ENCODE measurements at regions not wholly inside any gene's neighbourhood (a gene's known extent, or its start where the extent isn't known, plus 50 kb on each side); places are given as distances from the start of the nearest gene placed in this dataset.

DNA sequence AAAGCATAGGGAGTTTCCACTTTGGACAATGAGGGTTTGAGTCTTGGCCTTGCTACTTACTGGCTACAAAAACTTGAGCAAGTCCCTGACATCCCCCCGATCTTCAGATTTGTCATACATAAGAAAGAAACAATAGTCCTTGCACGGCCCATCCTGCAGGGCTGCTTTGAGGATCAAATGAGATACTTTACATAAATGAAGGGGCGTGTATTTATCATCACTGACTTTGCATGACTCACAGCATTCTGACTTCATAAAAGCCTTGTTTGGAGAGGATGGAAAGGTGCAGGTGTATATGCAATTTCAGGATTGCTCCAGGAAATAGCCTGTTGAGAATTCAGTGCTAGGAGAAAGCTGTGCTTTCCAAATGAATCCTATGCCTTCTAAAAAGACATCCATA, 465.0 kb upstream of the MAF start:
- DNase-seq: no peak

DNA sequence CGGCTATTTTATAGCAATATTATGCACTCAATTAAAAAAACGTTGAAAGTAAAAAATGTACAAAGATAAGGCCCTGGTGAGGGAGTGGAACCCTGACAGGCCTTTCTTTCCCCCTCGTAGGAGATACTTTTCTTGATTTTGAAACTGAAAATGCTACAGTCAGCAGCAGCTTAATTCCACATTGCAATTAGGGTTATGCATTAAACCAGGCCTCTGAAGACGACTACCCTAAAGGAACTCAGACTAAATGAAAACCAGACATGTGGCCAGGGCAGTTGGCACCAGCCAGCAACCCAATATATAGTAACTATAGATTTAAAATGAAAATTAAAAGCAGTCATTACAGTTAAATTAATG, 463.2 kb upstream of the MAF start:
- no peak for DNase-seq

DNA sequence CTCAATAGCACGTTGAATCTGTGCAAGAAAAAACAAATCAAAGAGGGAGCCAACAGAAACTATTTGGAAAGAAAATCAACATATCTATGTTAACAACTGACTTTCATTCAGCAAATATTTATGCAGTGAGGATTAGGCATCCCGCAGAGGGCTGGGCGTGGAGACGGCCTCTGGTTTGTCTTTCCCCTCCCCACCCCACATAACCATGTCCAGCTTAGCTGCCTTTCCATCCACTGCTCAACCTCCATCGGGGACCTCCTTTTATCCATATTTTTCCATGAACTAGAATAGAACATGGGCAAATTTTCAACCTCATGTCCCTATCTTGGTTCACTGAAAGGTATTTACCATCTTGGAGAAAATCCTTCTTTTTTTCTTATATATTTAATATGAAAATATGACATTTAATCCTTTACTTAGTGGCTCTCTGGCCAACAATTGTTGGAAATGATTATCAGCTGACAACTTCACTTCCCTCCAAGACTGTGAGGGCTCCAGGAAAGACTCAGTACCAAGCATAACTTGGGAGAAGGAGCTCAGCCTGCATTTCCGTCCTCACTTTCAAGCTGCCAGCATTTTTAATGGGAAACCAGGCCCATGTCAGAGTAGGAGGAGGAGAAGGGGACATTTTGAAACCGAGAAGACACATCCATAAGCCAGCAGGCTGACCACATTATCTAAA, 462.6 kb upstream of the MAF start:
- DNase-seq: no peak

DNA sequence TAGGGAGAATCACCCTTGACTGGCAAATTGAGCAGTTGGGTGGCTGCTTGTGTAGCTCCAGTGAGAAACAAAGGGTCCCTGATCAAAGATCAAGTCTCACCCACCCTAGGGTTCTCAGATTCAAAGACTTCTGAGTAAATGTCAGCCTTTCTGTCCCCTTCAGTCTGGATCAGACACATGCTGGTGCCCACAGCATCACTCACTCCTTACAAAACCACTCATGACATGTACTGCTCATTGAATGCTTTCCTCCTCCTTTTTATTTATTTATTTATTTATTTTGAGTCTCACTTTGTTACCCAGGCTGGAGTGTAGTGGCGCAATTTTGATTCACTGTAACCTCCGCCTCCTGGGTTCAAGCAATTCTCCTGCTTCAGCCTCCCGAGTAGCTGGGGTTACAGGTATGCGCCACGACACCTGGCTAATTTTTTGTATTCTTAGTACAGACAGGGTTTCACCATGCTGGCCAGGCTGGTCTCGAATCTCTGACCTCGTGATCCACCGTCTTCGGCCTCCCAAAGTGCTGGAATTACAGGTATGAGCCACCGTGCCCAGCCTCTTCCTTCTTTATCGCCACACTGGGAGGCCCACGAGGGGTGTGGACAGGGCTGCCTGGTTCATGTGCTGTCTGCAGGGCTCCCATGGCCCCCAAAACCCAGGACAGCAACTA, 462.0 kb upstream of the MAF start:
- no peak for DNase-seq

DNA sequence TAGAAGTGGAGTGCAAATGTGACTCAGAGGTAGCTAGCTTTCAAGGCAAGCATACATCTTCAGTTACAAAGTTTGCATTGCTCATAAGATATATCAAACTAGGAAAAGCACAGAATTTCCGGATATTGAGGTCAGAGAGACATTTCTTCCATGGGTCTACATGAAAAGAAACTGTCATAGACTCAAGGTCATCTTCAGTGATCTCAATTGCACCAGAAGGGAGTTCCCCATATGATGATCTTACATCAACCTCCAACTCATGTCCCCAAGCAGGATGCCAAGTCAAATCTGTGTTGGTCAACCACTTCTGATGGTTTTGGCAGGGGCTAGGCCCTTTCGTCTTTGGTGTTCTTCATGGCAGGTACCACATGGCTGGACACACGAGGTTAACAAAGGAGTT, 459.9 kb upstream of the MAF start:
- no peak for DNase-seq

DNA sequence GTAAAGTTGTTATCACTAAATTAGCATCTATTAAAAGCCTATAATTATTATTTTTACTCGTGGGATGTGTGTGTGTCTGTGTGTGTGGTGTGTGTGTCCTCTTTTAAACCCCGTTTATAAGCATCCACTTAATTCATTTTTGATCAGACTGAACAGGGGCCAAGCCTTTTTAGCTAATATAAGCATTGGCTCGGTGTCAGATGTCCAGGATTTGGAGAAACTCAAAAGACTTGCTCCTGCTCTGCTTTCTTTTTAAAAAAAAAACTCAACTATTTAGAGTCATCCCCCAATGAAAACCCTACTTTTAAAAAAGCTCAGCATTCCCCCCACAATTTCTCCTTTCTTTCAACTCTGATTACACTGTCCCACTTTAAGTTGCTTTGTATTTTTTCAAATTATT, 459.3 kb upstream of the MAF start:
- no peak for DNase-seq

DNA sequence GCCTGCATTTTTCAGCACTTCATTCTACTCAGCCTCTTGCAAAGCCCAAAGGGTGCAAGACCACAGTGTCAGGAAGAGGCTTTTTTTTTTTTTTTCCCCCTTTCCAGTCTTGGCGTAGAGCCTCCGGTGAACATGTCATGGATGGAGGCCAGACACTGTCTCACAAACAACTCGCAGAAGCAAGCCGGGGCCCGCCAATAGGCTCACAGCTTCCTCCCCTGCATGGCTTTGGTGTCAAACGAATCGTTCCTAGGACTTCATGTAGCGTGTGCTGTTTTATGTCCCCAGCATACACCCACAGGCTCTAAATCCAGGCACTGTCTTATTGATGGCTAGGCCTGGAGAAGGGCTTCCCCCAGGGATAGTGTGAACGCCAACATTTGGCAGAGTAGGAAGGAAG, 457.7 kb upstream of the MAF start:
- no peak for DNase-seq

DNA sequence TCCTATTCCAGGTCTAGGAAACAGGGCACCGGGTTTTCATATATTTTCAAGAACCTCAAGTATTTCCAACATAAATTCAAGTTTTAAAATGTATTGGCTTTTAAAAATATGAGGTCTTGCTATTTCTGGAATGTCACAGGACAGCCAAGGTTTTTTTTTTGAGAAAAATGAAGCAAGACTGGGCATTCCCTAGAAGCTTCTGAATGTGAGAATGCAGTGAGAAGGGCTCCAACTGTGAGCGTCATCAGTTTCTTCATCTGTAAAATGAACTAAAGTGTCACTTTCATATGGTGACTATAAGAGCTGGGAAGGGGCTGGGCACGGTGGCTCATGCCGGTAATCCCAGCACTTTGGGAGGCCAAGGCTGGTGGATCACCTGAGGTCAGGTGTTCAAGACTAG, 455.8 kb upstream of the MAF start:
- DNase-seq: no peak

DNA sequence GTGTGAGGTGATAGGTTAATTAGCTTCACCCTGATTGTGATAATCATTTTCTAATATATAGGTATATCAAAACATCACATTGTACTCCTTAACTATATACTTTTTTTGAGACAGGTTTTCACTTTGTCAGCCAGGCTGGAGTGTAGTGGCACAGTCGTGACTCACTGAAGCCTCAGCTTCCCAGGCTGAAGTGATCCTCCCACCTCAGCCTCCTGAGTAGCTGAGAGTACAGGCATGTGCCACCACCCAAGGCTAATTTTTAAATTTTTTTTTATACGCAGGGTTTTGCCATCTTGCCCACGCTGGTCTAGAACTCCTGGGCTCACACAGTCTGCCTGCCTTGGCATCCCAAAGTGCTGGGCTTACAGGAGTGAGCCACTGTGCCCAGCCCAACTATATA, 455.3 kb upstream of the MAF start:
- DNase-seq: no peak

DNA sequence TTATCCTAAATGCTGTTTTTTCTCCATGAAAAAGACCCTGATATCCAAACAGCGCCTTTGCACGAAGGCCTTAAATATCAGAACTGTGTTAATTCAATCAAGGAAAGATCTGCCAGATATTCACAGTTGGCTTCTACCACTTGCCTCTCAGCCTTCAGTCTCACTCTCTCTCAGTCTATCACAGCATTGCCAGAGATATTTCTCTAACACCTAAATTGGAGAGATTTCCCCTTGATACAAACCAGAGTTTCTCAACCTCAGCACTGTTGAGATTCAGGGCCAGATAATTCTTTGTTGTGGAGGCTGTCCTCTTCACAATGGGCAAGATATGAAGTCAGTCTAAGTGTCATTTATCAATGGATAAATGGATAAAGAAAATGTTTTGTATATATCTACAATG, 454.1 kb upstream of the MAF start:
- DNase-seq: no peak

DNA sequence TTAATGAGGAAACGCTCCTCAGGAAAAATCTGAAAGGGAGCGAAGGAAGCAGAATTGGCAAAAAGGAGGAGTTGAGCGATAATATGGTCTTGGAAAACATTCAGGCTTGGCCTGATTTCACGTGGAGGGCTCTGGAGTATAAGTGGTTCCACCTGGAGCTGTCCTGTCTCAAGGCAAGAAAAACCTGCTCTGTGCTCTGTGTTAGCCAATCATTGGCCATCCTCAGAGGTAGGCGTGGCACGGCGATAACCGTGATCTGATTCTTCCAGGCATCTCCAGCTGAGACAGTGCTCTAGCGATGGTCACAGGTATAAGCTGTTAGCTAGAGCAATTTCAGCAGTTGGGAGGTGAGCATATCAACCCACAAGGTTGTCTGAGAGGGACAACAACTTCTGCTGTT, 450.5 kb upstream of the MAF start:
- no peak for DNase-seq

DNA sequence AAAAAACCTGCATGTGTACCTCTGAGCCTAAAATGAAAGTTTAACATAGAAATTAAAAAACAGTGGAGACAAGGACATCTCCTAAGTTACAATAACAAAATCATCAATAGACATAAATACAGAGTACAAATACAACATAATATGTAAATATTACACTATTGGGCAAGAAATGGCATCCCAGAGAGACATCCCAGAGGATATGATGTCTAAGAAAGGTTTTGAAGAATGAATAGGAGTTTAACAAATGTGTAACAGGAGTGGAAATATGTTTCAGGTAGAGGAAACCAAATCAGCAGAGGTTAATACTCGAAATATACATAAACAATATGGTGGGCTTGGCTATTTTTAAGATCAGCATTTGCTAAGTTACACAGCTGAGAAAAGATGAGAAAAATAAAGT, 447.7 kb upstream of the MAF start:
- DNase-seq: no peak

DNA sequence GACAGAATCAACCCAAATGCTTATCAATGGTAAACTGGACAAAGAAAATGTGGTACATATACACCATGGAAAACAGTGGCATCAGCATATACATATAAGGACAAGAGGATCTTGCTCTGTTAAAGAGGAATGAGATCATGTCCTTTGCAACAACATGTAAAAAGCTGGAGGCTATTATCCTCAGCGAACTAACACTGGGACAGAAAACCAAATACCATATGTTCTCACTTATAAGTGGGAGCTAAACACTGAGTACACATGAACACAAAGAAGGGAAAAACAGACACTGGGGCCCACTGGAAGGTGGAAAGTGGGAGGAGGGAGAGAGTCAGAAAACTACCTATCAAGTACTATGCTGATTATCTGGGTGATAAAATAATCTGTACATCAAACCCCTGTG, 447.3 kb upstream of the MAF start:
- no peak for DNase-seq

DNA sequence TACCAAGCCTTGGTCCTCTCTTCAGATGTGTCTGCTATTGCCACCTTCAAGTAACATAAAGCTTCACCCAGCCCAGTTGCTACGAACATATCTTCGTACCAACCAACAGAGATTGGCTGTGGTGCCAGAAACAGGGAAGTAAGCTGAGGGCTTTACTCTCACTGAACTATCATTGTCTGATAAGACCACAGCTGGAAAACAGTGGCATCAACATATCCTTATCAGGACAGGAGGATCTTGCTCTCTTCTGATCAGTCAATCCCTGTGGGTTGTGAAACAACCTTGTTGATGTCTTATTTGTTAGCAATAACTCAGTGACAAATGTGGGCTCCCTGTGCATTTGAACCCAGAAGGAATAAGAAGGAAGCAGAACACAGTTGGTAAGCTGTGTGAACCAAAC, 446.3 kb upstream of the MAF start:
- DNase-seq: no peak

DNA sequence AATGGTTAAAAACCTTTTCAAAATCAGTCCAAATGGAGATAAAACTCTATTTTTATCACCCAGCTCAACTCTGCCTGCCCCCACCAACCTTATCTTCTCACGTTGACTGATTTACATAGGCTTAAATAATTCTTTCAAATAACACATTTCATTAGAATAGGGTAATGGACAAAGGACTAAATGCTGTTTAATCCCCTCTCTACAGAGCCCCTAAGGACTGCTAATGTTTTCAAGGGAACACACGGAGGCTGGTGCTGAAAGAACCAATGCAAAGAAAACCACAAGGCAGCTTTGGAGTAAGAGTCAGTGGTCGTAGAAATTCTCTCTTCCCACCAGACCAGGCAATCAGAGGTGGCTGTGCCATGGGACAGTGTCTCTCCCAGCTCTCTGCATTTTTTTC, 445.7 kb upstream of the MAF start:
- no peak for DNase-seq

DNA sequence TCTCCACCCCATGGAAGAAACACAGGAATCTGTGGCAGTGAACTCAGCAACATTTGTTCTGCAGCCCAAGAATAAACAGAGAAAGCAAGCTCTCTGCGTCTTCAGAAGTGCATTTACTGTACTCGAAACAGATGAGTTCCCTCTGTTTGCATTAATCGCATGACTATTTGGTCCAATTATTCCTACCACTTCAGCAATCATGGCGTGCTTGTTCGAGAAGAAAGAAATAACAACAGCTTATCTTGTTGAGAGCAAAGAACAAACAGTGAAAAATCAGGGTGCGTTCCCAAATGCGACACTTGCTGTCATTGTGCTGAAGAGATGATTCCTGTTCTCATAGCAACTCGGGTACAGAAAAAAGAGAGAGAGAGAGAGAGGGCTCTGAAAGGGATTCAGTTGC, 445.3 kb upstream of the MAF start:
- DNase-seq: no peak

DNA sequence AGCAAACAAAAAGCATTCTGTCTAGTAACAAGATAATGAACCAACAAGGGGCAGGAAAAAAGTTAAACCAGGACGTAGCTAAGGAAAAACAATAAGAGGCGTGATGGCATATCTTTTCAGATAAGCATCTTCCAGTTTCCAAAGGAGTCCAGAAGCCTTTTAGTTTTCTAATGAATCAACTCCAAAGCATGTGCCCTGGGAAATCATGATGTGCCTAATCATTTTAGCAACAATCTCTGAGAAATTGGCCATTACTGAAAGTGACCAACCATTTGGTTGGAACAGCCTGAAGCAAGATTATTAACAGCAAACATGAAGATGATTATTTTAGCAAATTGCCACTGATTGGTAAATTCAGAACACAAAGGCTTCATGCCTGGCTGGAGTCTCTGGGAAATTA, 440.9 kb upstream of the MAF start:
- DNase-seq: no peak

DNA sequence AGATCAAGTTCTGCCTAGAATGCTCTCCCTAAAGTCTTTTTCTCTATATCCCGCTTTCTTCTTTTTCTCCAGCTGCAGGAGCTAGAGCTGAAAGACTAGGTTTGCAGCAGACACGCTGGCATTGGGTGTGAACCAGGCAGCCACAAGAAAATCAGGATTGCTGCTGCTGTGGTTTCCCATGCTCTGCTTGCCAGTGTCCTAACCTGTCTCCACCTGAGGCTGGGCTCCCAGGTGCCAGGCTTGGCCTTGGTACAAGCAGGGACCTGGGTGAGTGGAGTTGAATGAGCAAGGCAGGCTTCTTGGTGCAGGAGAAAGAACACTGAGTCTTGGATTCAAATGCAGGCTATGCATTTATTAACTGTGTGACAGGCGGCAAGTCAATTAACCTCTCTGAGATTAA, 440.3 kb upstream of the MAF start:
- no peak for DNase-seq

DNA sequence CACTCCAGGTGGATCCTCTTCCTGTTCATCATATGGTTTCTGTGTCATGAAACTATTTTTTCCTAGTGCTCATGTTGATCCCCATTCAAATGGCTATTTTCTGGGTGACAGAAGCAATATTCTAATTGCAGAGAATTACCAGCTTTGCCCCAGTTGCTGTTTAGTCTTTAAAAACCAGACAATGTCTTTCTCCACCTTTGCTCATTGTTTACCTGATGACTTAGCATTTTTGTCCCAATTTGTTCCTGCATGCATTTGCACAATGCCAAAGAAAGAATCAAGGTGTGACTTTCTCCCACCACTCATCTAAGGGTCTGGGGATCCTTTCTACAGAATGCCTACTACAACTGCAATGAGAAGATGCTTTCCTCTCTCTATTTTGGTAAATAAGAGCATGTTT, 439.9 kb upstream of the MAF start:
- no peak for DNase-seq

DNA sequence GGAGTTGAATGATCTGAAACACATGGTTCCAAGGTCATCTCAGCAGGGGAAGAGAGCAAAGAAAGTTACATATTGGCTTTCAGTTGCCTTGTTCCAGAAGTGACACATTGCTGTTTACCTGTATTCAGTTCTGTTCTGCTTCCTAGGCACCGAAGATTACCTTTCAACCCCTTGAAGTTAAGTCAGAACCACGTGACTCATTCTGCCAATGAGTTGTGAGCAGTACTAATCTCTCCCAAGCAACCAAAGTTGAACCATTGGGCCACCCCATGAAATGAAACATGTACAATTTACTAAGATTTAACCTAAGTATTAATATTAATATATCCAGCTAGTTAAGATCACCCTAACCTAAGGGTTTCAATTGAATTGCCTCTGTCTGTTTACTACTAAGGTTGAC, 439.2 kb upstream of the MAF start:
- no peak for DNase-seq

DNA sequence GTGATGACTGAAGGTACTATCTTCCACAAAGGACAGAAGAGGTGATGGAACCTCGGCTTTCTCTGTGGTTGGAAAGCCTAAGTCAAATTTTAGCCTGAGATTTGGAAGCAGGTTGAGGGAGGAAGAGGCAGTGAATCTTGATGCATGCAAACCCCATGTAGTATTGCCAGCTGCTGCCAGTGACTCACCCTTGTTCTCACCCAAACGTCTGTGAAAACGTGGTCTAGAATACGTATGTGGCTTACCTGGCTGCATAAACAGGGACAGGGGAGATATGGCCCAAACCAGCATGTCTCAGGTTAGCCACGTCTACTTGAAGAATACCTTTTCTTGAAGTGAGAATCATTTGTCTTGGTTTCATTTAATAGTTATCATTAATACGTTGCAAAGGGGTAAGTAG, 438.0 kb upstream of the MAF start:
- DNase-seq: no peak

DNA sequence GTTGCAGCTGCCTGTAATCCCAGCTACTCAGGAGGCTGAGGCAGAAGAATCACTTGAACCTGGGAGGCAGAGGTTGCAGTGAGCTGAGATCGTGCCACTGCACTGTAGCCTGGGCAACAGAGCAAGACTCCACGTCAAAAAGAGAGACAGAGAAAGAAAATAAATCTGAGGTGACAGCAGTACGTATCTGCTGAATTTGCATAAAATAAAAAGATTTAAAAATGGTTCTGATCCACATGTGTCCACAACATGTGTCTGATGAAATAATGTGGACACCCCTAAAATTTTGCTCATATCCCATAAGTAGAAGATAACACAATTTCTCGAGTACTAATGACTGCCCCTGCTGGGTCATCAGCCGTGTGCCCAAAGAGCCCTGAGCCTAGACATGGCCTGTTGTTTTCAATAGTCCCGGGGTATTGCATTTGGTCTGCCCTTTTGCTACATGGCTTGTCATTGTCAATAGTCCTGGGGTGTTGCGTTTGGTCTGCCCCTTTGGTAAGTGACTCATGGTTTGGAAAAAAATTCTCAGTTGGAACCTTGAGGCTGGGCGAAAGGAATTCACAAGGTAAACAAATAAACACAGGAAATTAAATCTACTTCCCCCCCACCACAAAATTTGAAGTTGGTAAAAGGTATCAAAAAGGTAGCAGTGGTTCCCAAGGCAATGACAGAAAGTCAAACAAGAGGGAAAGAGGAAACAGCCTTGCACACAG, 434.6 kb upstream of the MAF start:
- DNase-seq: no peak

DNA sequence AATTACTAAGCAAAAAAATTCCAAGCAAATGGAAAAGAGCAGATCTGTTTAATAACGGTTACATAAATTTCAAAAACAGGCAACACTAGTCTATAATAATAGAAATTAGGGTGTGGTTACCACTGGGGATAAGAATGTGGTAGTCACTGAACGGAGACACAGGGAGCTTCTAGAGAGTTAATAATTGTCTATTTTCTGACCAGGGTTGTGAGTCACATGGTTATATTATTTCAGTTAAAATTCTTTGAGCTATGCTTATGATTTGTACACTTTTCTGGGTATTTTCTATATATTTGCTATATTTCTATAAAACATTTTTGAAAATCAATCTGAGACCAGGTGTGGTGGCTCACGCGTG, 433.9 kb upstream of the MAF start:
- DNase-seq: no peak

DNA sequence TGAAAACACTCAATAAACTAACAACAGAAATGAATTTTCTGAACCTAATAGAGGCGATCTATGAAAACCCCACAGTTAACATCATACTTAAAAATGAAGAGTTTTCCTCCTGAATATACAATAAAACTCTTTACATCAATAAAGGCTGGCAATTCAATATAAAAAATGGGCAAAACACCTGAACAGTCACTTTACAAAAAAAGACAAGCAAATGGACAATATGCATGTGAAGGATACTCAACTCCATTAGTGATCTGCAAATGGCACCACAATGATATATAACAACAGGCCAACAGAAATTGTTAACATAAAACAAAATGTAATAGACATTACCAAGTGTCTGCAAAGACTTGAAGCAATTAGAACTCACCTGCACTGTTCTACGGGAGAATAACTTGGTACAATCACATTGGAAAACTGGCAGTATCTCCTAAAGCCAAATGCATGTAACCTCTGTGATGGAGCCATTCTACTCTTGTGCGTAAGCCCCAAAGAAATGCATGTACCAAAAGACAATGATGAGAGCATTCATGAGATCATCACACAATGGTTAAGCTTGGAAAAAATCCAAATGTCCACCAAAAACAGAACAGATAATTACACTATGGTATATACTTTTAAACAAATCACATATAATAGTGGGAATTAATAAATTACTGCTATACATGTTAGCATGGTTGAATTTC, 433.4 kb upstream of the MAF start:
- DNase-seq: no peak
